ENCODE measurements at regions not wholly inside any gene's neighbourhood (a gene's known extent, or its start where the extent isn't known, plus 50 kb on each side); places are given as distances from the start of the nearest gene placed in this dataset.

DNA sequence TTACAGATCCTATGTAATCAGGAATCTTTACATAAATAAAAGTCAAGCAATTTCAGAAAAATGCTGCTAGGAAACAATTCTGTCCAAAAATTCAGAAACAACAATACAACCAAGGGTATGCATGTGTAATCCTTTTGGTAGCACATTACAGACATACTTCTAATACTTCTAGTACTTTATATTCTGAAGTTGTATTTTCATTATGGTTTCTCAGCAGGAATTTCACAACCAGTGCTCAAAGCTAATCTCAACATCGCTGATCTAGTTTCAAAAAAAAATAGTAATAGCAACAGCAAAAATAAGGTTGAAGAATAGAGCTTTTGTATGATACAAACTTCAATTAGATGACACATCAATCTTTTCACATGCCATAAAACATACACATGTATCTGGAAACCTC is 545.2 kb downstream of the LTN1 start:
- no peak for TF ChIP-seq POLR2A (IDR thresholded peaks at IDR 0.05; ENCODE audit: low read length)
- TF ChIP-seq GATA1 (IDR thresholded peaks at IDR 0.05; ENCODE audit: low read depth, low read length), result no peak
